Left lung (tissue), 4 donors: ENCODE measurements at regions not wholly inside any gene's neighbourhood (a gene's known extent, or its start where the extent isn't known, plus 50 kb on each side); places are given as distances from the start of the nearest gene placed in this dataset.

ENCODE experiments used
- ATAC-seq: fragments of 200-7000 bp; cut with Tn5 transposase; one replicate; pipeline ENCODE4 v1.9.1; 2020; ENCODE audit warnings: moderate library complexity
- DNase-seq, 4 donors: peaks; one replicate each; pipeline ENCODE4 v3.0.0-alpha.2; 2013 to 2020
- H3K27ac ChIP-seq, 2 donors: fragments of 200-600 bp; sonication (generic) in 1 of 2; one replicate each; pipeline versions ENCODE4 v1.5.0 to v1.8.0; 2020 to 2021
- H3K27me3 ChIP-seq, 2 donors: fragments of 200-600 bp; sonication (generic) in 1 of 2; one replicate each; pipeline versions ENCODE4 v1.5.0 to v1.8.0; 2020 to 2021
- H3K36me3 ChIP-seq, 2 donors: fragments of 200-600 bp; sonication (generic) in 1 of 2; one replicate each; pipeline versions ENCODE4 v1.5.0 to v1.8.0; 2020 to 2021
- H3K4me1 ChIP-seq, 2 donors: fragments of 200-600 bp; one replicate each; pipeline ENCODE4 v1.8.0; 2021
- H3K4me3 ChIP-seq, 2 donors: fragments of 200-600 bp; sonication (generic) in 1 of 2; one replicate each; pipeline versions ENCODE4 v1.5.0 to v1.8.0; 2020 to 2021; ENCODE audit warnings: mild to moderate bottlenecking in 1 of 2
- H3K9me3 ChIP-seq, 2 donors: fragments of 200-600 bp; sonication (generic) in 1 of 2; one replicate each; pipeline versions ENCODE4 v1.5.0 to v1.8.0; 2020 to 2021
- intact Hi-C, 2 donors: fragments of 100-400 bp; cut with DNase I; formaldehyde crosslinking; loops; one replicate each; pipeline versions ENCODE4 v1.11.2 to v1.14.2; 2022
- TF ChIP-seq, protein P1 (sequence below), 2 donors: fragments of 200-600 bp; sonication (generic) in 1 of 2; IDR thresholded peaks; one replicate each; pipeline versions ENCODE4 v1.5.0 to v1.8.0; 2021; ENCODE audit warnings: antibody characterized with exemption in 2 of 2
- donor health status: DM: no; HTN: yes; CAD: no.
- donor health status: DM: no; HTN: no; CAD: no.

DNA sequence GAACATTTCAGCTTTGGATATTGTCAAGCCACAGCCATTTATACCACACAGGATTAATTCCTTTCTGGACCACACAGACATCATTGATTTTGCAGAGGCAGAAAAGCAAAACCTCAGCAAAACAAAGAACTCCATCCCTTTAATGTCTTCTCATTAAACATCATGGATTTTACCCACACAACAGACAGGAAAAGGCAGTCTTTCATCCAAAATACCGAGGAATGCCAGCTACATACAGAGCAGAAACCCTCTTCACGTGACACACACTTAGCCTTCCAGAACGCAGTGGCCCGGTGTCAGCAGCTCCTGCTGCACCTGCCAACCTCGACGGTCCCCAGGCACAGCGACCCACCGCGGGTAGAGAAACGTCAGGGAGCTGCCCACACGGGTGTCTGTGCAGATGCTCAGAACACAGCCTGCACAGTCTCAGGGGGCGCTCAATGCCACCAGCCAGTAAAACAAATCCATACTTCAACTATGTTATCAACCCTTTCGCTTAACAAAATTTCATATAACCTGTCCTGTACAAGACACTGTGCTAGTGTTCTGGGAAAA, 304.5 kb downstream of the EIPR1 start:
- peaks cover 0 to 6% of the 10 kb centered on the region in 2 donors for H3K4me1 ChIP-seq
- H3K27me3 ChIP-seq, result no peaks in the 10 kb centered on the region
- H3K36me3 ChIP-seq, result no peaks in the 10 kb centered on the region
- DNase-seq (no peak), ATAC-seq (no peak)
- TF ChIP-seq, protein P1, sequence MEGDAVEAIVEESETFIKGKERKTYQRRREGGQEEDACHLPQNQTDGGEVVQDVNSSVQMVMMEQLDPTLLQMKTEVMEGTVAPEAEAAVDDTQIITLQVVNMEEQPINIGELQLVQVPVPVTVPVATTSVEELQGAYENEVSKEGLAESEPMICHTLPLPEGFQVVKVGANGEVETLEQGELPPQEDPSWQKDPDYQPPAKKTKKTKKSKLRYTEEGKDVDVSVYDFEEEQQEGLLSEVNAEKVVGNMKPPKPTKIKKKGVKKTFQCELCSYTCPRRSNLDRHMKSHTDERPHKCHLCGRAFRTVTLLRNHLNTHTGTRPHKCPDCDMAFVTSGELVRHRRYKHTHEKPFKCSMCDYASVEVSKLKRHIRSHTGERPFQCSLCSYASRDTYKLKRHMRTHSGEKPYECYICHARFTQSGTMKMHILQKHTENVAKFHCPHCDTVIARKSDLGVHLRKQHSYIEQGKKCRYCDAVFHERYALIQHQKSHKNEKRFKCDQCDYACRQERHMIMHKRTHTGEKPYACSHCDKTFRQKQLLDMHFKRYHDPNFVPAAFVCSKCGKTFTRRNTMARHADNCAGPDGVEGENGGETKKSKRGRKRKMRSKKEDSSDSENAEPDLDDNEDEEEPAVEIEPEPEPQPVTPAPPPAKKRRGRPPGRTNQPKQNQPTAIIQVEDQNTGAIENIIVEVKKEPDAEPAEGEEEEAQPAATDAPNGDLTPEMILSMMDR (IDR thresholded peaks at IDR 0.05), result no peak
- no peak overlapping the region for H3K4me3 ChIP-seq
- intact Hi-C loops, result no loop called here
- no peaks in the 10 kb centered on the region for H3K9me3 ChIP-seq
- no peak overlapping the region for H3K27ac ChIP-seq

DNA sequence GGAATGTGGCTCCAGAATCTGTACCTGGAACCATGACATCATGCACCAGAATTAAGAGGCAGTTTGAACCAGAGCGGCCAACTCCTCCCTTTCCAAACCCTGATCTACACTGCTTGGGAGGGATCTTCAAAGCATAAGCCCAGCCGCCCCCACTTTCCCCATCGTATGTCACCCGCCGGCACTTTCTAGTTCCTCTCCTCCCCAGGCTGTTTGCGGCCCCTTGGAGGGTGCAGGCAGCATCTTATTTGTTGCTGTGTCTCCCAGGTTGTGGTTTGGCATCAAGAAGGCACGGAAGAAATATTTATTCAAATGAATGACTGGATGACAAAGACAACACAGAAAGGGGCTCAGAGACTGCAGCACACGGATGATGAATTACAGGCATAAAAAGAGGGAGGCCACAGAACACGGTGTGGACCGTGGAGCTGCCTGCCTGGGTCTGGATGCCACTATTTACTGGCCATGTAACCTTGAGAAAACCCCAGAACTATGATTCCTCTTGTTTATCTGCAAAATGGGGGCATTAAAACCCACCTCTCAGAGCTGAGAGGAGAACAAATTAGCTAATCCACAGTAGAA, 305.8 kb downstream of the EIPR1 start:
- ATAC-seq, result no peak
- no peak for DNase-seq
- Histone ChIP-seq H3K27ac (no peak overlapping the region), H3K4me3 (no peak overlapping the region), H3K36me3 (no peaks in the 10 kb centered on the region), H3K27me3 (no peaks in the 10 kb centered on the region), H3K9me3 (no peaks in the 10 kb centered on the region), H3K4me1 (peaks cover 0 to 4% of the 10 kb centered on the region in 2 donors)
- intact Hi-C loops, result no loop called here
- TF ChIP-seq, protein P1 (IDR thresholded peaks at IDR 0.05), result no peak

DNA sequence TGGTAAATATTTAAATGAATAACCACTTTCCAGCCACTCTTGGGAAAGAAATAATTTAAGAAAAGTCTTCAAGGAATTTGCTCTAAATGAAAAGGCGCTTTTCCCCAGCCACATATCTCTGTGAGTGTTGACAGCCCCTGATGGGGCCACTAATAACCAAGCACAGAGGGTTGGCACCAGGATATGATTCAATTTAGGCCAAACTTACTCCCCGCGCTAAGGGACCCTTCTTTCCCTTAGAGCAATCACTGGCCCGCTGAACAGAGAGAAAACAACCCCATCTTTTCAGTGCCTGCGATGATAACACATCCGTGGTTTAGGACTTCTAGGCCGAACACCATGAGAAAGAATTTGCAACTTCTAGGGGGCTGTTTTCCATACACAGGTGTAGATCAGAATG, 310.8 kb downstream of the EIPR1 start:
- H3K4me3 ChIP-seq, result no peak overlapping the region
- H3K27me3 ChIP-seq, result no peaks in the 10 kb centered on the region
- intact Hi-C loops, result no loop called here
- ATAC-seq (no peak), DNase-seq (no peak)
- H3K4me1 ChIP-seq, result no peaks in the 10 kb centered on the region
- no peaks in the 10 kb centered on the region for H3K36me3 ChIP-seq
- no peak overlapping the region for H3K27ac ChIP-seq
- TF ChIP-seq, protein P1 (IDR thresholded peaks at IDR 0.05), result no peak
- no peaks in the 10 kb centered on the region for H3K9me3 ChIP-seq

DNA sequence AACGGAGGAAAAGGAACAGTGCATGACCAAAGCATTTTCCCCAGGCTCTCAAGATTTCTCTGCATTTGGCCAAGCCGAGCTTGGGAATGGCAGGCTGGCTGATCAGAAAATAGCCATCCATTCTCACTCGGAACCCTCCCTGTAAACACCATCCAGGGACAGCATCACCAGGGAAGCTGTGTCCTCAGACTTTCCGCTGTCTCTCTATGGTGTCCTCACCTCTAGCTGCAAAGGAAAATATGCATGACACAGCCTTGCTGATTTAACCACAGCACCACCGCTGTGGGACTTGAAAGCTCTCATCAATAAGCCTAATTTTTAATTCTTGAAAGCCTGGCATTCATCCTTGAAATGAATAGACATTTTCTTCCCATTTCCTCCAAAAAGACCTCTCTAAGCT, 311.7 kb downstream of the EIPR1 start:
- Histone ChIP-seq H3K36me3 (no peaks in the 10 kb centered on the region), H3K4me3 (no peak overlapping the region), H3K9me3 (no peaks in the 10 kb centered on the region), H3K27ac (no peak overlapping the region), H3K4me1 (no peaks in the 10 kb centered on the region), H3K27me3 (no peaks in the 10 kb centered on the region)
- ATAC-seq, result no peak
- TF ChIP-seq, protein P1 (IDR thresholded peaks at IDR 0.05), result no peak
- intact Hi-C loops, result no loop called here
- DNase-seq, result no peak

DNA sequence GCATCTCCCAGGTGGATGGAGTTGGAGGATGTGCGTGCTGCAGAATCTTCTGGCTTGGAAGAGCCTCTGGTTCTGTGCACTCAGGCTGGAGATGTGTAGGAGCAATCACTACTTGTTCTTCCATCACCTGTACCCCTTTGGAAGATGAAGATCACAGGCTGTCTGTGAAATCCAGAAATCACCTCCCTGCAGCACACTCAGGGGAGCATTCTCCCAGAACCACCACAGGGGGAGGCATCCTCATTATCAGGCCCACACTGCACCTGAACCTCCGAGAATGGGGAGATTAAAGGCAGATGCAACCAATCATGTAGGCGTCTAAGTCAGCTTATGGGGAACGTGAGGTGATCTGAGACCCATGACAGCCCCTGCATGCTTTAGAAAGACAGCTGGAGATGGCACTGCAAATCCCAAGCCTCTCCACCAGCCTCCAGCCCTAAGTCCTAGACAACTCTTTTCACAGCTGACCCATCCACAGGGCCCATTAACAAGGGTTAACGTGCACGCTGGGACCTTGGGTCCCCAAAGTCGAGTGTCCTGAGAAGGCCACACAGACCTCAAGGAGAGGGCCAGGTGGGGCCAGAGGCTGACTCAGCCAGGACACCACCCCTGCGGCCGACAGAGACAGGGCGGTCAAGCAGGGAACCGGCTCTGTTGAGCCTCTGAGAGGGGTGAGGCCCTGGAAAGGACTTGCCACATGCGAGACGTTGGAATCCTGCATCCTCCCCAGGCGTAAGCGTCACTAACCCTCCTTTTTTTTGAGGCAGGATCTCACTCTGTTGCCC, 314.9 kb downstream of the EIPR1 start:
- Histone ChIP-seq H3K4me1 (no peaks in the 10 kb centered on the region), H3K36me3 (no peaks in the 10 kb centered on the region), H3K9me3 (no peaks in the 10 kb centered on the region), H3K4me3 (no peak overlapping the region), H3K27me3 (no peaks in the 10 kb centered on the region), H3K27ac (no peak overlapping the region)
- ATAC-seq (no peak), DNase-seq (no peak)
- TF ChIP-seq, protein P1 (IDR thresholded peaks at IDR 0.05), result no peak
- intact Hi-C loops, result no loop called here
